GM10248 (cell line): ENCODE measurements at regions not wholly inside any gene's neighbourhood (a gene's known extent, or its start where the extent isn't known, plus 50 kb on each side); places are given as distances from the start of the nearest gene placed in this dataset.
A peak's percentile ranks its signal among the peaks of the same experiment; 100 is the strongest.

Experiments
- CTCF ChIA-PET: fragments of 300-600 bp; sonication (Branson Sonifier 250); formaldehyde crosslinking; extraction: SDS; loops from one replicate; lab custom pipeline; 2021; ENCODE audit warnings: antibody characterized with exemption; lab: Yijun Ruan, JAX
- POLR2A ChIA-PET: fragments of 350-650 bp; sonication (Branson Sonifier 250); formaldehyde crosslinking; extraction: SDS; loops from one replicate; lab custom pipeline; 2020; ENCODE audit warnings: antibody characterized with exemption; lab: Yijun Ruan, JAX
- DNase-seq: peaks from one replicate; pipeline ENCODE4 v3.0.0; 2012; ENCODE audit errors: extremely low spot score
- CTCF ChIP-seq: IDR thresholded peaks from 2 replicates; pipeline ENCODE4 v1.5.1; 2012; ENCODE audit warnings: mild to moderate bottlenecking, low read depth; ENCODE audit errors: extremely low read depth, missing control alignments, control extremely low read depth

GRCh38 chr12:123063535-123063934 lies 83.1 kb downstream of the ARL6IP4 start:
- peak; percentile 49 for DNase-seq
- ChIA-PET POLR2A (no interaction called here), CTCF (interaction anchor here (0.7 to 3.9 kb wide), 5 partner anchors 8 to 43 kb away, joined by 3 to 10 read pairs (median 3); no protein-coding TSS in a partner anchor)
- TF ChIP-seq CTCF: peak; percentile 9

GRCh38 chr12:123062681-123063486 lies 82.4 kb downstream of the ARL6IP4 start:
- DNase-seq: no peak
- ChIA-PET CTCF (interaction anchor here (1.3 to 3.9 kb wide), 3 partner anchors 9 to 20 kb away, joined by 3 to 10 read pairs (median 4); no protein-coding TSS in a partner anchor), POLR2A (interaction anchor here (0.6 kb wide), 1 partner anchor 774 kb away, joined by 3 read pairs; no protein-coding TSS in a partner anchor)
- no peak for TF ChIP-seq CTCF

- no peak for TF ChIP-seq CTCF
- no peak for DNase-seq
- POLR2A ChIA-PET: no interaction called here
- CTCF ChIA-PET: interaction anchor here (1.0 to 1.3 kb wide), 2 partner anchors 16 to 177 kb away, joined by 3 to 5 read pairs; no protein-coding TSS in a partner anchor
Observed at GRCh38 chr12:123061441-123062205, 81.1 kb downstream of the ARL6IP4 start.

- TF ChIP-seq CTCF: no peak
- POLR2A ChIA-PET: no interaction called here
- CTCF ChIA-PET: interaction anchor here (0.6 to 3.6 kb wide), 8 partner anchors 8 to 179 kb away, joined by 3 to 19 read pairs (median 4); no protein-coding TSS in a partner anchor
- no peak for DNase-seq
Observed at GRCh38 chr12:123059500-123059899, 79.0 kb downstream of the ARL6IP4 start.

GRCh38 chr12:123058980-123059379 lies 78.5 kb downstream of the ARL6IP4 start:
- CTCF ChIA-PET: interaction anchor here (0.6 to 3.6 kb wide), 8 partner anchors 9 to 179 kb away, joined by 3 to 19 read pairs (median 4); no protein-coding TSS in a partner anchor
- no peak for TF ChIP-seq CTCF
- POLR2A ChIA-PET: no interaction called here

GRCh38 chr12:123058481-123058880 lies 78.0 kb downstream of the ARL6IP4 start:
- POLR2A ChIA-PET: no interaction called here
- TF ChIP-seq CTCF: no peak
- no peak for DNase-seq
- CTCF ChIA-PET: interaction anchor here (1.0 to 3.6 kb wide), 5 partner anchors 11 to 180 kb away, joined by 3 to 19 read pairs (median 4); no protein-coding TSS in a partner anchor

More at GRCh38 chr12:123058980-123059379, 78.5 kb downstream of the ARL6IP4 start:
- no peak for DNase-seq
